HG03565 (cell line): ENCODE measurements at regions not wholly inside any gene's neighbourhood (a gene's known extent, or its start where the extent isn't known, plus 50 kb on each side); places are given as distances from the start of the nearest gene placed in this dataset.

Experiments used
- ATAC-seq: cut with Tn5 transposase; IDR thresholded peaks from one replicate; pipeline ENCODE4 v1.9.1; 2021; ENCODE audit warnings: mild to moderate bottlenecking, moderate library complexity; ENCODE audit not compliant: unreplicated experiment

DNA sequence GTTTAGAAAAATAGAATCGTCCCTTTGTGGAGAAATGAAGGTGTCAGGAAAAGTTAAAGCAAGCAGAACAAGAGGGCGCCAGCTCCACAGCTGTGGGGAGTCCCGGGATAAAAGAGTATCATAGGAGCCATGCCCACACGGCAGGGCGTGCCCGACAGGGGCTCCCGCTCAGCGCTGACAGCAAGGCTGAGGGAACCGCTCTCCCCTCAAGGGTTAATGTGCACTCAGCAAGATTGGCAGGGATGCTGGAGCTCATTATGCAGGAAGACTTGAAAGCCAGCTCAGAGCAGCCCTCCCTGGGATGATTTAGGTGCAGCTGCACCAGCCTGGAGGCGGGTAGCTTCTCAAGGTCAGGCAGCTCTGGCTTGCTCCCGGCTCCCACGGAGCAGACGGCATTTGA lies 500.2 kb downstream of the EIPR1 start:
- no peak for ATAC-seq

DNA sequence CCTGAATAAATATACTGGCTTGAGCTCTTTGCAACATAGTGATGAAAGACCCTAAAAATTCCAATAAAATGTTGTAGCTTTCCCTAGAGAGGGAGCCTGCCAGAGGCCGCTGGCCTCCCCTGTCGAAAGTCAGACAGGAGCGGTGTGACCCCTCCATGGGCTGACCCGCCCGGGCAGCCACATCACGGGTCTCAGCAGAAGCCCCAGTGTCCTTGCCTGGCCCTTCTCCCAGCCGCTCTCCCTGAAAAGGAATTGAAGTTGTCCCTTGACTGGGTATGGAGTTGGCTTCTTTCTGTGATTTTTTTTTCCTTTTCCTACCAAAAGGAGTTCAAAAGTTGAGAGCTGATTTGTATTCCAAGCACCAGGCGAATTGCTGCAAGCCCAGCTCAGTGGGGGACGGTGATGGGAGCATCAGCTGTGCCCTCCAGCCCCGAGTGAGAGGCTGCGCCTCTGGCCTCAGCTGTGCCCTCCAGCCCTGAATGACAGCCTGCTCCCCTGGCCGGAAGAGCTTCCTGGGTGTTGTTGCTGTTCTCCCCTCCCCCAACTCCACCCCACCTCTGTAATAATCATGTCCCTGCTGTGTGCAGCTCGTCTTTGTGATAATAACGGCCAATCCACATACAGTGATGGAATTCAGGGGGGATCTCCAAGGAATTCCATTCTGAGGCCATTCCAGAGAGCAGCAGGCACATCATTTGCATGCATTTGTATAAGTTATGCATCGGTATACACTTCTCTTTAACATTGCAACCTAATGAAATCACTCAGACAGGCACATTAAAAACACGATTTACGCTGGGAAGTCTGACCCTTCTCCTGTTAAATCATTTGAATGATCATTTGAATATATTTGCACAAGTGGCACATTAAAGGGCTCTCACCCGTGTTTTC lies 501.0 kb downstream of the EIPR1 start:
- ATAC-seq, result no peak

DNA sequence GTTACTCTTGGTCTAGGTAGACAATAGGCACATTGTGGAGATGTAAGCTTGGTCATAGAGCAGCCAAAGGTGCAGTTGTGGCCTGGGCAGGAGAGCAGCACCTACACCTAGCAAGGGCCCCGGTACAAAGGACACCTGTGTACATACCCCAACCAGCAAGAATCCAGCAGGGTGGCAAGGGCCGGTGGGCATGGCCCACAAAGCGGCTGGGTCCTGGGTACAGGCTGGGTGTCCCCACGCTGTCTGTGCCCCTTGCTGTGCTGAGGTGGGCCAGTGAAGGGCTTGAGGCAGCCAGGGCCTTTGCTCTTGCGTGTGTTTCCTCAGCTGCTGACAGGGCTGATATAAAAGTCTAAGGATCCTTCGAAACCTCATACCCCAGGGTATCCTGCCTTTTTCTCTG lies 501.8 kb downstream of the EIPR1 start:
- ATAC-seq, result no peak

DNA sequence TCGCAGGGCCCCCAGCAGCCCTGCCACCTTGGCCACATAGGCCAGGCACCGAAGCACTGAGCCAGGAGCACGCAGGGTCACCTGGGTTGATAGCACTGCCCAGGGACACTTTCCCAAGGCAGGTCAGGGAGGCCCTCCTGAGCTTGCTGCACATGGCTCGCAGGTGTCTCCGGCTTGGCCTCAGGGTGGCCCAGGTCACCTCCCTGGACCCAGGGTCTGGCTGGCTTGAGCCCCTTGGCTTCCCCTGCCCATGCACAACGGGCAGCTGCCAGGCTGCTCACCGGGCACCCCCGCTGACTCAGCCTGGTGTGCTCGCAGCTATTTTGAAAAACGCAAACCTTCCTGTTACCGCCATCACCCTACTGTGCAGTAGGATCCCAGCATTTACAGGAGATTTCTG lies 502.3 kb downstream of the EIPR1 start:
- ATAC-seq, result no peak

DNA sequence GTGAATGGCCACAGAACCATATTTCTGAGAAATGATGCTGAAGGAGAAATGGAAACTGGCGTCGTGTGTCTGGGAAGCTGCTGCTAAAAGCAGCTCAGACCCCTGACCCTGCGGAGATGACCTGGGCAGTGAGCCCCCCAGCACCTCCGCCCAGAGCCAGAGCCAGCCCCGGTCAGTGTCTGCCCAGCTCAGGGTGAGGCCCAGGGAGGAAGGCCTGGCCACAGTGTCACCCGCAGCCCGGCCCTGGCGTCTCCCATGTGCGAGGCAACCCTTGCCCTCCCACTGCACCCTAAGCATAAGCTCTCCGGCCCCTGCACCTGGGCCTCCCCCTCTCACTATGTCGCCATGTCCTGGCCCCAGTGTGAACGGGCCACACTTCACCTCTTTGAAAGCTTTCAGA lies 502.8 kb downstream of the EIPR1 start:
- ATAC-seq, result no peak

DNA sequence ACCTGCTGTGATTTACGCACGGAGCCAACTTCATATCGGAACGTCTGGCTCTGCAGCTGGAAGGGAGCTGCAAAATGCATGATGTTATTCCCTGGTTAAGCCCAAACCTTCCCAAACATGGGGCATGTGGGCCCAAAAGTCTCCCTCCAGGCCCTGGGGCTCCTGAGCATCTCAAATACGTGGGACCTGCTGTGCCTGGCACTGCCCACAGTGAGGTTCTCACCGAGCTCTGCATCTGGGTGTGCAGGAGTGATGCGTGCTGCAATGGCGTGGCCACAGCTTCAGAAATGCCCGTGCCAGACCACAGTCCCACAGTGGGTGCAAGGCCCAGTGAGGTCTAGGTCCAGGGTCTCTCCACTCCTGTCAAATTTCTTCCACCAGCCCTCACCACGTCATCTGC lies 503.3 kb downstream of the EIPR1 start:
- no peak for ATAC-seq

DNA sequence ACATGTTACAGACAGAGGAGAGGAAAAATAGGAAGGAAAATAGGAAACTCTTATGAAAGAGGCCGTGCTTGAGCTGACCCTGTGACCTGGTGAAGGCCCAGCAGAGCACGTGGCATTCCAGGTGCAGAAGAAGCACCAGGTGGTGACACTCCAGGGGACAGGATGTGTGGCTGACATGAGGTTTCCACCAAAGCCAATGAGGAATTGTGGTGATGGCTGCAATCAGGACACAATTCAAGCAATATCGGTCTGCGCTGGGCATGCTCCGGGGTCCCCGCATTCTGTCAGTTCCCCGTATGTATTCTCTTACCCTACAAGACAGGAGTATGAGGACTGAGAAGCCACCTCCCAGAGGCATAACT lies 504.2 kb downstream of the EIPR1 start:
- no peak for ATAC-seq

DNA sequence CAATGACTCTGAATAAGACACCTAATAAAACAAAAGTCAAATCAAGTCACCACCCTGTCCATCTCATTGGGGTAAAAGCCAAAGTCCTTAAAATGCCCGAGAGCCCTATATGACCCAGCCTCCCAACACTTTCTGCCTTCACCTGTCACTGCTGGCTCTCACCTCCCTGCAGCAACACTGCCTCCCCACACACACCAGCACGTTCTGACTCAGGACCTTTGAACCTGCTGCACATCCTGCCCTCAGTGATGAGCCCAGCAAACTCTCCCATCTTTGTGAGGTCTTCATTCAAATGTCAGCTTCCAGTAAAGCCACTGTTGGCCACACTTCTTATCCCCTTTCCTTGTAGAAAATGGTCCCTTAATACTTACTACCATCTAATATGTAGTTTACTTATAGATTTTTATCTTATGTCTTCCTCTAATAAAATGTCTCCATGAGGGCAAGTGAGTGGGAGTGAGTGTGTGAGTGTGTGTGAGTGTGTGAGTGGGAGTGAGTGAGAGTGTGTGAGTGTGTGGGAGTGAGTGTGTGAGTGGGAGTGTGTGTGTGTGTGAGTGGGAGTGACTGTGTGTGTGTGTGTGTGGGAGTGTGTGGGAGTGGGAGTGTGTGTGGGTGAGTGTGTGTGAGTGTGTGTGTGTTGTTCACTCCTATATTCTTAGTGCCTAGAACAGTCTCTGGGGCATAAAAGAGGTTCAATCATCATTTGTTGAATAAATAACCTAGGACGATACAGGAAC lies 504.7 kb downstream of the EIPR1 start:
- ATAC-seq, result no peak

DNA sequence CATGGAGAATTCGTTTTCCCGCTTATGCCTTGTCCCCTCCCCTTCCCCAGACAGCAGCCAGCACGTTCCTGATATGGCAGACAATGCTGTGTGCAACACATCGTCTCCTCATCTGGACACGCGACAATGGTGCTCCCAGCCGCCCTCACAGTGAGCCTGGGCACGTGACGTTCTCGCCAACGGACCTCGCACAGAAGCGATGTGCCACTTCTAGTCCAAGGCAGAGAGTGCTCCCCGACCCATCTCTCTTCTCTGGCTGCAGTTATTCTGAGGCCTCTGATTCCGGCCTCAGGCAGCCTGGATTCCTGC lies 505.4 kb downstream of the EIPR1 start:
- no peak for ATAC-seq

DNA sequence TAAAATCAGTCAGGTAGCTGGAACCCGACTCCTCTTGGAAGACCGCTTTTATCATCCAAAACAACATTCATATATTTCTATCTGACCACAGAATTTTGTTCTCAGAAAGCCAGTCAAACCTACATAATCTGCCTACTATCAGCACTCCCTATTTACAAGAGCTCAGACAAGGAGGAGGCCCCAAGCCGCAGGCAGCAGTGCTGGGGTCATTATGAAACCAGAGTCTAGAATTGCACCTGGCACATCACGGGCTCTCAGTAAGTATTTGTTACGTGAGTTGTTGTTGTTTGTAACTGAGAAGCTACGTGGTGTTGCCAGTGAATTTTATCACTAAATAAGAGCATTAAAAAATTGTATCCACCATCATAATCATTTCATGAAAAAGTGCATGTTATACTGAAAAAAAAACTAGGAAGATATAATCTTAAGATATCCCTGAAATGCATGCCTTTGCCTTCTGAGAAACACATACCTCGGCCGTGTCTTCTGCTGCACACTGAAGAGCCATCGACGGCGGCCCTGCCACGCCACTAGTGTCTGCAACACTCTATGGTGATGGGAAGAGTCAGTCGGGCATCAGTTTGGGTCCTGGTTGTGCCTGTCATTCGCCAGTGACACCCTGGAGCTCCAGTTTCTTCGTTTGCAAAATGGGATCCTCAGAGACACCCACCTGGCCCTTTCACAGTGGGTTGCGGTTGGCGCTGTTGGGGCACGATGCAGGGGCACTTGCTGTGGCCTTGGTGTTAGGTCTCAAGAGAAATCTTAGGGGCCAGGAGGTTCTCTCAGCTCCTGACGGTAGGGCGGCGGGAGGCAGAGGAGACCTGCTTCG lies 505.9 kb downstream of the EIPR1 start:
- ATAC-seq, result no peak

DNA sequence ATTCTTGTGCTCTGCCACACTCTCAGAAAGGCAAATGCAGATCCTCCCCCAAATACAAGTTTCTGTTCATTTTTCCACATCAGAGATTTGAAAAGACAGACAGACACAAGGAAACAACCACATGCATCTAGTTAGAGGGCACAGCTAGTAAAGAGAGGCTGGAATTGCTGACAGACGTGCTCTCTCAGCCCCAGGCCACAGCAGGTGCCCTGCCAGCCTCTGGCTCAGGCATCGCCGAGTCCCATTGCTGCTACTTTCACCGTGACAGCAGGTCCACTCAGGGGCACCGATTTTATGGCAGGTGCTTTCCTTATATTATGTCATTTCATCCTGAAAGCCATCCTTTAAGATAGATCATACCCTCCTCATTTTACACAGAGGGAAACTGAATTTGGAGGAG lies 507.5 kb downstream of the EIPR1 start:
- no peak for ATAC-seq

DNA sequence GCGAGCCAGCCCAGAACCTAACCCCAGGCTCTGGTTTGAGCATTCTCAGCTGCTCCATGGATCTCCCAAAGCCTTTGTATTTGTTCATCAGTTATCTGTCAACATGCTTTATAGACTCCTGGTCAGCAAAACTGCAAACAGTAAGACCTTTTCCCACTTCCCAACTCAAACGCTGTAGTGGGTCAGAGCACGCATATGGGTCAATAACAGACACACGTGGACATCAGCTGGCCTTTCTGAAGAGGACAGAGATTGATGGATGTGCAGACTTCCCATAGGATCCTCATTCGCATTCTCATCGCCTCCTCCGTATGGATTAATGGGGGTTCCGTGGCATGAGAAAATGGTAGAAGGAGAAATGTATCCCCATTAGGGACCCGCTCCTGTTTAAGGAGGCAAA lies 508.1 kb downstream of the EIPR1 start:
- ATAC-seq, result no peak

DNA sequence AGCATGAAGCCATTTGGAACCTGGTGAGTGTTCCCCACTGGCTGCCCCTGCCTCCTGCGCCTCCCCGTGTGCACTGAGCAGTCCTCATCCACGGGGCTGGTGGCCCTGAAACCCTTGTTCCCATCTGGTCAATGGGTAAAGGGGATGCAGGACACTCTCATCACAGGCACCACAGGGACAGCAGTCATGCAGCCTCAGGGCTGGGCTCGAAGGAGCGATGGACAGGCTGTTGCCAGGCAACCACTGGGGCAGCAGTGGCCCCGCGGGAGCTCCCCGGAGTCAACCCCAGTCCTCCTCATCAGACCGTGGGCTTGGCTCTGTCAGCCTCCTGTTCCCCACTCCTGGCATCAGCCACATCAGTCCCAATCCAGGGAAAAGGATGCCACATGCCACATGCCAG lies 509.5 kb downstream of the EIPR1 start:
- ATAC-seq, result no peak

DNA sequence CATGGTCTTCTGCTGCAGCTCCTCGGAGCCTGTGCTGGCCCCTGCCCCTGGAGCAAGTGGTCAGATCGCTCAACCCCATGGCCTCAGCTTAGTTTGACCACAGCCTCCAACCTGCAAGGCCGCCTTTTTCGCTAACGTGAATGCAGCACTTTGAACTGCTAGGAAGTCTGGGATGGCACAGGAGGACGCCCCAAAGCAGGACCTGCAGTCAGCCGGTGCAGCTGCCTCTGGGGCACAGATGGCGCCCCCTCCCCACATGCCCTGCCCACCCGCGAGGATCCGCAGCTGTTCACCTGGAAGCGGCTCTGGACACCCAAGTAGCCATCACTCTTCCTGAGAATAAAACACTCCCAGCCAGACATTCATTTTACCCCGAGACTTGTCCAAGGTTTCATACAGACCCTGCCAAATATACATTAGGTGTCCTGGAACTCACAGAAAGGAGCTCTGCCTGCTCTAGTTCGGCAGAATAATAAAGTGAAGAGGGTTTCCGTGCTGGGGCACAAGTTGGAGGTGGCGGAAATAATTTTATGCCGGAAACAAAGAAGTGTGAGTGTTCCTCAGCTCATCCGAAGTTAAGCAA lies 510.1 kb downstream of the EIPR1 start:
- no peak for ATAC-seq

DNA sequence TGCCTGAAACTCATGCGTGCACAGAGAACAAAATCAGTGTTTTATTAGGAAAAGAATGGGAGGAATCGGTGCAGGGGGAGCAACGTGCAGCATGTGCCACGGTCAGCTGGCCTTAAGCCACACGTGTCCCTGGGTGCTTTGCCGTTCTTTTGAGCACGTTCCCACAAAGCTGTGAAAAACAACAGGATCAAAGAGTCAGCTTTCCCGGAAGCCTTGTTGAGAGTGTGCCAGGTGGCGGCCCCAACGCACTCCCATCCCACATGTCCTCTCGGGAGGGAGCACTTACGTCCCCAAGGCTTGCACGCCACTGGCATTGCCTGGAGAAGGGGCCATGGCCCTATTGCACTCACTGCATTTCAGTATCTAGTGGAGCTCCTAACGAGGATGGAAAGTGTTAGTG lies 511.2 kb downstream of the EIPR1 start:
- ATAC-seq, result no peak

DNA sequence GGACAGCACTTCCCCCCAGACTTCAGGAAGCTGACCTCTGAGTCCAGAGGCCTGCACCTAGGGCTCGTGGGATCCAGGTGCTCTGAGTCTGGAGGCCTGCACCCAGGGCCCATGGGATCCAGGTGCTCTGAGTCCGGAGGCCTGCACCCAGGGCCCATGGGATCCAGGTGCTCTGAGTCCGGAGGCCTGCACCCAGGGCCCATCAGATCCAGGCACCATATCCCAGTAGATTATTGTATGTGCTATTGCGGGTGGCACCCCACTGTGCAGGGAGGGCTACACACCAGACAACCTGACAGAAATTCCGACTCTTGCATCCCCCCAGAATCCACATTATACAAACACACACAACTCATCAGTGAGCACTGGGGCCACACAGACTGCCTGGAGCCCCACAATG lies 515.2 kb downstream of the EIPR1 start:
- ATAC-seq, result no peak

DNA sequence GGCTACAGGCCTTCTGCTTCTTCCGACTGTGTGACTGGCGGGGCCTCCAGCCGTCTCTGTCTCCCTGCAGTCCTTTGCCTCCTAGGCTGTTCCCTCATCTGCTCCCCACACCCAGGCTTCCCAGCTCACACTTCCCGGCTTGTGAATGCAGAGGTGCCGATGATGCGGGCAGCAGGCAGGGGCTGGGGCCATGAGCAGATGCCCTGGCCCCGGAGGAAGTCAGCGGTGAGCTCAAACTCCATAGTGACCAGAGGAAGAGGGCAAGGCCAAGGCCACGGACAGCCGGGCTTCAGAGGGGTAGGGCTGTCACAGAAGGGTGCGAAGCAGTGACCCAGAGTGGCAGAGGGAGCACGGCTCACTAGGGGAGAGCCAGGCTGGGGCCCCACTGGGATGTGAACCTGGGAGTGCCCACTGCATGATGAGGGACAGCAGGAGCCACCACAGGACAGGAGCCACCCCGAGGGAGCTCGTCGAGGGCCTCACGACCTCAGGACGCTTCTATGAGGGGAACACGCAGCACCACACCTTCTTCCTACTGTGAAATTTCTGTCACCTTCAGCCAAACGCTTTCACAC lies 515.9 kb downstream of the EIPR1 start:
- no peak for ATAC-seq

DNA sequence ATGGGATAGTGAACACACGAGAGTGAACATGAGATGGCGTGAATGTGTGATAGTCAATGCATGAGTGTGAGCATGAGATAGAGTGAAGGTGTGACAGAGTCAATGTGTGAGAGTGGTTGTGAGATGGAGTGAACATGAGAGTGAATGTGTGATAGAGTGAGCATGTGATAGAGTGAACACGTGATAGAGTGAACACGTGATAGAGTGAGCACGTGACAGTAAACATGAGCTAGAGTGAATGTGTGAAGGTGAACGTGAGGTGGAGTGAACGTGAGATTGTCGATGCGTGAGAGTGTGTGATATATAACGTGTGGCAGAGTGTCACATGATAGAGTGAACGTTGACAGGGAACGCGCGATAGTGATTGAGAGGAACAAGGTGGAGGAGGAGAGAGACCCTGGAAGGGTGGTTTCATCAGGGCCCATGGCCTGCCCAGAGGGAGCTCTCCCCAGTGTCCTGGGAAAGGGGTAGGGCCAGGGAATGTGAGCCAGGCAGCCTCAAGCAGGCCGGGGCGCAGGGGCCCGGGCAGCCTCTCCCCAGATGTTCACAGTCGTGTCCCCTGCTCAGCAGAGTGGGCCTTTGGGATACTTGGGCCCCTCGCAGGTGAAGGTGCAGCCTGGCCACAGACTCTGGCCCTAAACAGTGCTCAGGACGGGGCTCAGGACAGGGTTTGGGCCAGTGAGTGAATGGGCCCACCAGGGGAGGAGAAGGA lies 516.9 kb downstream of the EIPR1 start:
- ATAC-seq, result no peak

DNA sequence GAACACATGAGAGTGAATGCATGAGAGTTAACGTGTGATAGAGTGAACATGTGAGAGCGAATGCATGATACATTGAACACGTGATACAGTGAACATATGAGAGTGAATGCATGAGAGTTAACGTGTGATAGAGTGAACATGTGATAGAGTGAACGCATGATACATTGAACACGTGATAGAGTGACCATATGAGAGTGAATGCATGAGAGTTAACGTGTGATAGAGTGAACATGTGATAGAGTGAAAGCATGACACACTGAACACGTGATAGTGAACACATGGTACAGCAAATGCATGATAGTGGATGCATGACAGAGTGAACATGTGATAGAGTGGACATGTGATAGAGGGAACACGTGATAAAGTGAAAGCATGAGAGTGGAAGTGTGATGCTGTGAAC lies 517.9 kb downstream of the EIPR1 start:
- no peak for ATAC-seq

DNA sequence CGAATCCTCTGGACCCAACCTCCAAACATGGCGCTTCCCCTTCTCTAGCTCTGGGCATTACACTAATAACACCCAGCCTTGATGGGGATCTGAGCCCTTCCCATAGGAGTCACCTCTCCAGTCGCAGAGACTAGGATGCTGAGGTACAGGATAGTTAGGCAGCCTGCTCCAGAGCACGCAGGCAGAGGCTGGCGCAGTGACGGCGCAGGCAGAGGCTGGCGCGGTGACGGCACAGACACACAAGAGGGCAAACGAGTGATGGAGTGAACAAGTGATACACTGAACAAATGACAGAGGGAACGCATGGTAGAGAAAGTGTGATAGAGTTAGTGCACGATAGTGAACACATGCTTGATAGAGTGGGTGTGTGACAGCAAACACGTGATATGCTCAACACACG lies 518.5 kb downstream of the EIPR1 start:
- no peak for ATAC-seq
